ENCODE measurements at regions not wholly inside any gene's neighbourhood (a gene's known extent, or its start where the extent isn't known, plus 50 kb on each side); places are given as distances from the start of the nearest gene placed in this dataset.

- H3K4me3 ChIP-seq (ENCODE audit: low read depth, low read length) = no peak overlapping the region
- TF ChIP-seq CTCF (IDR thresholded peaks at IDR 0.05; ENCODE audit: low read depth, low read length) = no peak
Observed at GRCh38 chr15:95653361-95653805, 677.1 kb upstream of the NR2F2 start.

GRCh38 chr15:95655089-95655607, 675.4 kb upstream of the NR2F2 start:
- TF ChIP-seq CTCF (IDR thresholded peaks at IDR 0.05; ENCODE audit: low read depth, low read length) = no peak
- H3K4me3 ChIP-seq (ENCODE audit: low read depth, low read length) = no peak overlapping the region

GRCh38 chr15:95656595-95656994, 673.9 kb upstream of the NR2F2 start:
- no peak overlapping the region for H3K4me3 ChIP-seq (ENCODE audit: low read depth, low read length)
- TF ChIP-seq CTCF (IDR thresholded peaks at IDR 0.05; ENCODE audit: low read depth, low read length) = no peak

GRCh38 chr15:95658799-95659198, 671.7 kb upstream of the NR2F2 start:
- TF ChIP-seq CTCF (IDR thresholded peaks at IDR 0.05; ENCODE audit: low read depth, low read length) = no peak
- no peak overlapping the region for H3K4me3 ChIP-seq (ENCODE audit: low read depth, low read length)

- TF ChIP-seq CTCF (IDR thresholded peaks at IDR 0.05; ENCODE audit: low read depth, low read length) = no peak
- H3K4me3 ChIP-seq (ENCODE audit: low read depth, low read length) = no peak overlapping the region
Observed at GRCh38 chr15:95659656-95660055, 670.8 kb upstream of the NR2F2 start.

- TF ChIP-seq CTCF (IDR thresholded peaks at IDR 0.05; ENCODE audit: low read depth, low read length) = no peak
- no peak overlapping the region for H3K4me3 ChIP-seq (ENCODE audit: low read depth, low read length)
Observed at GRCh38 chr15:95662638-95663037, 667.9 kb upstream of the NR2F2 start.

GRCh38 chr15:95663156-95664100, 667.1 kb upstream of the NR2F2 start:
- no peak for TF ChIP-seq CTCF (IDR thresholded peaks at IDR 0.05; ENCODE audit: low read depth, low read length)

More at GRCh38 chr15:95663156-95664100, 667.1 kb upstream of the NR2F2 start:
- H3K4me3 ChIP-seq (ENCODE audit: low read depth, low read length) = no peak overlapping the region
